ENCODE measurements at regions not wholly inside any gene's neighbourhood (a gene's known extent, or its start where the extent isn't known, plus 50 kb on each side); places are given as distances from the start of the nearest gene placed in this dataset.

DNA sequence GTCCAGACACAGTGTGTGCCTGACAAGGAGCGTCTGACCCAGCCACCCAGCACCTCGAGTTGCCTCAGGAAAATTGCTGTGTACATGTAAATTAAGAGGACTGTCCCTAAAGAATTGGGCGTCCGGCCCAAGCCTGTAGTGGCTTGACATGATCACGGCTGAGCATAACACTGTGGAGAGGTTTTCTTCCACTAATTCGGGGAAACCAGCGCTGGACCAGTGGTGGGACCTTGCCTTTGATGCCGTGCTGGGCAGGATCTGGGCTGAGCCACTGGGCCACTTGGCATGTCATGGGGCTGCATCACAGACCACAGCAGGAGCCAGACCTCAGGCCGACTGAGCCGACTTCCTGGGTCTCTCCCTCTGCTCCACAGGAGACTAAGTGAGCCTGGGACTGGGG, 282.5 kb downstream of the GLRX3 start:
- intact Hi-C loops (cut with micrococcal nuclease; ENCODE audit: unreplicated experiment), result no loop called here
- no TSS peak for BruUV-seq (replicated peaks)
- Mint-ChIP-seq H3K4me3 (ENCODE audit: low read depth, unreplicated experiment) (no peak overlapping the region), H3K4me1 (ENCODE audit: low read depth, unreplicated experiment) (no peaks in the 10 kb centered on the region), H3K9me3 (ENCODE audit: low read depth, unreplicated experiment) (peaks cover 18% of the 10 kb centered on the region), H3K36me3 (ENCODE audit: insufficient read depth, unreplicated experiment) (peaks cover 5% of the 10 kb centered on the region), H3K27me3 (ENCODE audit: unreplicated experiment) (no peaks in the 10 kb centered on the region), H3K27ac (ENCODE audit: unreplicated experiment) (no peak overlapping the region)
- CTCF ChIA-PET, result no interaction called here
- TF ChIP-seq, protein P1, sequence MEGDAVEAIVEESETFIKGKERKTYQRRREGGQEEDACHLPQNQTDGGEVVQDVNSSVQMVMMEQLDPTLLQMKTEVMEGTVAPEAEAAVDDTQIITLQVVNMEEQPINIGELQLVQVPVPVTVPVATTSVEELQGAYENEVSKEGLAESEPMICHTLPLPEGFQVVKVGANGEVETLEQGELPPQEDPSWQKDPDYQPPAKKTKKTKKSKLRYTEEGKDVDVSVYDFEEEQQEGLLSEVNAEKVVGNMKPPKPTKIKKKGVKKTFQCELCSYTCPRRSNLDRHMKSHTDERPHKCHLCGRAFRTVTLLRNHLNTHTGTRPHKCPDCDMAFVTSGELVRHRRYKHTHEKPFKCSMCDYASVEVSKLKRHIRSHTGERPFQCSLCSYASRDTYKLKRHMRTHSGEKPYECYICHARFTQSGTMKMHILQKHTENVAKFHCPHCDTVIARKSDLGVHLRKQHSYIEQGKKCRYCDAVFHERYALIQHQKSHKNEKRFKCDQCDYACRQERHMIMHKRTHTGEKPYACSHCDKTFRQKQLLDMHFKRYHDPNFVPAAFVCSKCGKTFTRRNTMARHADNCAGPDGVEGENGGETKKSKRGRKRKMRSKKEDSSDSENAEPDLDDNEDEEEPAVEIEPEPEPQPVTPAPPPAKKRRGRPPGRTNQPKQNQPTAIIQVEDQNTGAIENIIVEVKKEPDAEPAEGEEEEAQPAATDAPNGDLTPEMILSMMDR (IDR thresholded peaks at IDR 0.05; ENCODE audit: unreplicated experiment), result no peak
- DNase-seq, result no peak

DNA sequence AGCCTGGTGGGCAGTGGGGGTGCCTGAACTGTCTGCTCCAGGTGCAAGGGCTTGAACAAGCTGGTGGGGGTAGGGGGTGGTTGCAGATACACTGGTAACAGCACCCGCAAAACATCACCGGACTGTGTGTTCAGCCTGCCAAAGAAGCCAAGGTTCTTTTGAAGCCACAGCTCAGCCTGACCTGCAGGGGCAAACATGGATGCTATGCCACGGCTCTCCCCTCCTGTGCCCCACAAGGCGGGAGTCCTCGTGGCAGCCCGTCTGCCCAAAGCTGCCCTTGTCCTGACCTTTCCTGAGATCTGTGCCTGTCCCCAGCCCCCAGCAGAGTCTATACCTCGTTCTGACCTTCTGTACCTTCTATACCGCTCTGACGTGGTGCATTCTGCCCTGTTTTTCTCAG, 285.7 kb downstream of the GLRX3 start:
- peaks cover 8% of the 10 kb centered on the region for H3K9me3 Mint-ChIP-seq (ENCODE audit: low read depth, unreplicated experiment)
- CTCF ChIA-PET, result no interaction called here
- intact Hi-C loops (cut with micrococcal nuclease; ENCODE audit: unreplicated experiment), result no loop called here
- no peaks in the 10 kb centered on the region for H3K4me1 Mint-ChIP-seq (ENCODE audit: low read depth, unreplicated experiment)
- DNase-seq, result no peak
- BruUV-seq (replicated peaks), result no TSS peak
- H3K27ac Mint-ChIP-seq (ENCODE audit: unreplicated experiment), result no peak overlapping the region
- H3K27me3 Mint-ChIP-seq (ENCODE audit: unreplicated experiment), result no peaks in the 10 kb centered on the region
- TF ChIP-seq, protein P1 (IDR thresholded peaks at IDR 0.05; ENCODE audit: unreplicated experiment), result no peak
- no peaks in the 10 kb centered on the region for H3K36me3 Mint-ChIP-seq (ENCODE audit: insufficient read depth, unreplicated experiment)
- no peak overlapping the region for H3K4me3 Mint-ChIP-seq (ENCODE audit: low read depth, unreplicated experiment)

DNA sequence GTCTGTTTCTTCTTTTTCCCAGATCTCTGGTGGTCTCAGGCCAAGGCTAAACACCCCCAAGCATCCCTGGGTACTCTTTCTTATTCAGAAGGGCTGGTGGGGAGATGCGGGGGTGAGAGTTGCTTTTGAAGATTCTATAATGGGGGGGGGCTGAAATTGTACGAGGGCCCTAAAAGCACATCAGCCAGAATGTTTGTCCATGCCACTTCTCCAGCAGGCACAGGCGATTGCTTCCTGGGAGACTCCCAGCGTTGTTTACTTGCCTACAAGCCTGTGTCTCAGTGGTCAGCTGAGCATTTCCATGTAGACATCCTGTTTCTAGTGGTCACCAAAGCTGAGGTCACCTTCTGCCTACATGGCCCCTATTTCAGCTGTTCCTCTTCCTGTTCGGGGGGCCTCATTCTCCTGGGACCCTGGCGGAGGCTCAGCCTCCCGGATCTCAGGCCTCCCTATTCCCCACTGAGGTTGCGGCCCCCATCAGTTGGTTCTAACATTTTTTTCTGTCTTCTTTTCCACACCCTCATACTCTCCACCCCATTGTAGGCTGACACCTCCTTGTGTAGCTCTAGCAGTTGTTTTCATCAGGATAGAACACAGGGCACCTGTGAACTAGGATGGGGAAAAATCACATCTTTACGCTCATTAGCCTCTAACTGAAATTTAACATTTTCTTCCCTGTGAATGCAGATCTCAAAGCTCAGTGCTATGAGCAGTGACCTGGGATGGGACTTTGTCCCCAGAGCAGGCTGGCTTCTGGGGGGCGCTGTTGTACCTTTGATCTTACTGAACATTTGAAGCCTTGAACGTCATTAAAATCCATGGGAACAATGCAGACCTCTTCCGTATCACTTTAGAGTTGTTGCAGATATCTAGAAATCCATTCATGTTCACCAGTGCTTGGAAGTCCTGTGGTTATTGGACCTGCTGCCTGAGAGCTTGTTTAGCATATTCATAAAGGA, 286.5 kb downstream of the GLRX3 start:
- H3K27ac Mint-ChIP-seq (ENCODE audit: unreplicated experiment), result no peak overlapping the region
- H3K27me3 Mint-ChIP-seq (ENCODE audit: unreplicated experiment), result no peaks in the 10 kb centered on the region
- intact Hi-C loops (cut with micrococcal nuclease; ENCODE audit: unreplicated experiment), result no loop called here
- no TSS peak for BruUV-seq (replicated peaks)
- CTCF ChIA-PET, result no interaction called here
- H3K4me1 Mint-ChIP-seq (ENCODE audit: low read depth, unreplicated experiment), result no peaks in the 10 kb centered on the region
- TF ChIP-seq, protein P1 (IDR thresholded peaks at IDR 0.05; ENCODE audit: unreplicated experiment), result no peak
- peaks cover 9% of the 10 kb centered on the region for H3K9me3 Mint-ChIP-seq (ENCODE audit: low read depth, unreplicated experiment)
- no peaks in the 10 kb centered on the region for H3K36me3 Mint-ChIP-seq (ENCODE audit: insufficient read depth, unreplicated experiment)
- DNase-seq, result no peak
- no peak overlapping the region for H3K4me3 Mint-ChIP-seq (ENCODE audit: low read depth, unreplicated experiment)

DNA sequence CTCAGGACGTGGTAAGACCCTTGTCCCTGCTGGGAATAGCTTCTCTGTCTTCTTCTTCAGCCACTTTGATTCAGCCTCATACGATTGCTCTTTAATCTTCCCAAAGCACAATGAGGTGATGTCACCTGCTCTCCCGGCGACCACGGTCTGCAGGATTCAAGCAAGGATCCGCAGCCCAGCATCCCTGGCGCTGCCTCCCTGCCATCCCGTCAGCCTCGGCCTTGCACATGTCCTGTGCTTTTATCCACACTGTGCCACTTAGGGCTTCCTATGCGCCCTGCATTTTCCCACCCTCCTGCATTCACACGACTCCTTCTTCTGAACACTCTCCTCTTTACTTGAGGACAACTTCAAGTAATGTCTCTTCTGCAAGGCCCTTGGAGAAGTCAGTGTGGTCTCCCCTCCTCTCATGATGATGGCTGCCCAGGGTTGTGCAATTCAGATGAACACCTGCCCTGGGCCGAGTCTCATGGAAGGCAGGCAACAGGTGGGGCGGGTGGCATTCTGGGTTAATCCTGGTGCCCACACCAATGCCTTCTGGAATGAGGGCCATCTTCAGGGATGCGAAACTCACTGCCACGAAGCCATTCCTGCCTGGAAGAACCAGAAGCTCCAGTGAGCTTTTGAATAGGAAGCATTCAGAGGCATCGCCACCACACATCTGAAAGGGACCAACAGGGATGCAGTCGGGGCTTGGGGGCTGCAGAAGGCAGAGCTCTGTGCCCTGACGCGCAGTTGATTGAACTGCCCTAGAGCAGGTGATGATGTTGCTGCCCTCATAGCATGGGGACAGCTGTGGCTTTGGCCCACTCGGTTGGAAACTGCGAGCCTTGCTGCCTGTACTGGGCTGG, 287.5 kb downstream of the GLRX3 start:
- no peak for DNase-seq
- BruUV-seq (replicated peaks), result no TSS peak
- peaks cover 9% of the 10 kb centered on the region for H3K9me3 Mint-ChIP-seq (ENCODE audit: low read depth, unreplicated experiment)
- H3K27me3 Mint-ChIP-seq (ENCODE audit: unreplicated experiment), result no peaks in the 10 kb centered on the region
- TF ChIP-seq, protein P1 (IDR thresholded peaks at IDR 0.05; ENCODE audit: unreplicated experiment), result no peak
- no peak overlapping the region for H3K27ac Mint-ChIP-seq (ENCODE audit: unreplicated experiment)
- H3K4me3 Mint-ChIP-seq (ENCODE audit: low read depth, unreplicated experiment), result no peak overlapping the region
- intact Hi-C loops (cut with micrococcal nuclease; ENCODE audit: unreplicated experiment), result no loop called here
- CTCF ChIA-PET, result no interaction called here
- H3K4me1 Mint-ChIP-seq (ENCODE audit: low read depth, unreplicated experiment), result no peaks in the 10 kb centered on the region
- no peaks in the 10 kb centered on the region for H3K36me3 Mint-ChIP-seq (ENCODE audit: insufficient read depth, unreplicated experiment)
